Activated CD8-positive, alpha-beta memory T cell treated with anti-CD3 and anti-CD28 coated beads for 36 hours (primary cell): ENCODE measurements at regions not wholly inside any gene's neighbourhood (a gene's known extent, or its start where the extent isn't known, plus 50 kb on each side); places are given as distances from the start of the nearest gene placed in this dataset.
"Not testable (repeated sequence)": the region's sequence is repeated elsewhere in the genome, so short reads cannot be mapped to it uniquely, and the experiment has no call there.

ENCODE experiments used
- CTCF ChIA-PET: fragments of 350-600 bp; sonication (Branson Sonifier 250); formaldehyde crosslinking; loops from one replicate; lab custom pipeline; 2021; ENCODE audit warnings: antibody characterized with exemption; lab: Charles Lee
- POLR2A ChIA-PET: fragments of 350-600 bp; sonication (Branson Sonifier 250); formaldehyde crosslinking; loops from one replicate; lab custom pipeline; 2021; ENCODE audit warnings: antibody characterized with exemption; lab: Charles Lee

DNA sequence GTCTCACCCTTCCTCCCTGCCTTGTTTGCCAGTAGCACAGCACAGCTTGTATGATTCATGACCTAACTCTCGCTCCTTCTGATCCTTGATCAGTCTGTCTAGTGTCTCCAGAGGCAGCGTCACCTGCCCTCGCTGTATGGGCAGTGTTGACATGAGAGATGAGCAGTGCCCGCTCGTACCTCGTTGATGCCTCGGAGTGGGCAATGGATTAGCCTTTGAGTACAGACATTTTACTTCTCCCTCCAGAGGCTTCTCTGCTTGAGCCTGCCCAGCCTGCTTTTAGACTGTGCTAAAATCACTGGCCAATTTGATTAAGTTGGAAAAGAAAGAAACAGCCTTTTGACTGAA, 569.0 kb downstream of the NTRK3 start:
- ChIA-PET CTCF (no interaction called here), POLR2A (no interaction called here)

- CTCF ChIA-PET, result no interaction called here
These were observed 569.6 kb downstream of the NTRK3 start for GRCh38 chr15:87686841-87687522.

DNA sequence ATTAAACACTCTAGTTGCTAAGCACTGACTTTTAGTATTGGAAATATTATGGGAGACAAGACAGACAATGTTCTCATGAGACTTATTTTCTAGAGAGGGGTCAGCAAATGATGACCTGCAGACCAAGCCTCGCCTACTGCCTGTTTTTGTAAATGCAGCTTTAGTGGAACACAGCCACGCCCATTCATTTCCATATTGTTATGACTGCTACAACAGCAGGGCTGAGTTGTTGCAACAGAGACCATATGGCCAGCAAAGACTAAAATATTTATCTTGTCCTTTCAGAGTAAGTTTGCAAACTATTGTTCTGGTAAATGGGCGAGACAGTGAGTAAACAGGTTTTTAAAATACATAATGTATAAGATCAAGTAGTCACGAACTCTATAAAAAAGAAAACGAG, 570.2 kb downstream of the NTRK3 start:
- POLR2A ChIA-PET, result no interaction called here
- CTCF ChIA-PET, result no interaction called here

More at GRCh38 chr15:87686841-87687522, 569.6 kb downstream of the NTRK3 start:
- POLR2A ChIA-PET, result no interaction called here

DNA sequence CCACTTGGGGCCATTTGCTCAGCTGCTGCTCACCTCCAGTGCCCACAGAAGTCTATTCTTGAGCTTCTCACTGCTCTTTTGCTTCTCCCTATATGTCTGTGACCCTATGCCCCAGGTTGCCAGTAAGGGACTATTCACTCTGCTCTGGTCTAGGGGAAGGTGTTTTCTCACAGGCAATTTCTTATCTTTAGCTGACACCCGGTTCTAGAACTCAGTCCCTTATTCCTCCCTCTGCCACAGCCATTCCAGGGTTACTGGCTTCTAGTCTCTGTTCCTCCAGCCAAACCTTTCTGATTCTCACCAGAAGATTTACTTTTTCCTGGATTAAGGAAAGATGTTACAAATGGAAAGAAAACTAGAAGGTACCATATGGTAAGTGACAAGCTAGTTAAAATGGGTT, 574.0 kb downstream of the NTRK3 start:
- ChIA-PET CTCF (no interaction called here), POLR2A (no interaction called here)

GRCh38 chr15:87681104-87681503, 575.4 kb downstream of the NTRK3 start:
- ChIA-PET CTCF (no interaction called here), POLR2A (no interaction called here)

DNA sequence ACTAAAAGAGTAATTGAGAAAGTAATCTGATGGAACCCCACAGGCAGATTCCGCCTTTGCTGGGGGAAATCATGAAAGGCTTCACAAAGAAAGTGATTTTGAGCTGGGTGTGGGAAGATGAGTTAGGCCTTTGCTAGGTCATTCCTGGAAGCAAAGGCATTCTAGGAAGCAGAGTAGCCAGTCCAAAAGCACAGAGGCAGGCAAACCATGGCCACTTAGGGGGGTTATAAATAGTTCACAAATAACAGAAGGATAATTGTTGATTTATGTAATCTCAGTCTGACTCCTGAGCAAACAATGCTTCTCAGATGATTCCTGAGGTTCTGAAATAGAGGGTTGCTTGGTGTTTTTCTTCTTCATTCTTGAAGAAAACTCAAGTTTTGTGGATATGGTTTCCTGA, 576.3 kb downstream of the NTRK3 start:
- POLR2A ChIA-PET, result no interaction called here

GRCh38 chr15:87675271-87675670, 581.3 kb downstream of the NTRK3 start:
- ChIA-PET POLR2A (no interaction called here), CTCF (no interaction called here)

More for the DNA sequence above, 576.3 kb downstream of the NTRK3 start:
- CTCF ChIA-PET, result no interaction called here

GRCh38 chr15:87672309-87673288, 583.9 kb downstream of the NTRK3 start:
- ChIA-PET CTCF (no interaction called here), POLR2A (no interaction called here)

- ChIA-PET CTCF (no interaction called here), POLR2A (no interaction called here)
These were observed 585.2 kb downstream of the NTRK3 start for GRCh38 chr15:87671289-87671688.

- CTCF ChIA-PET, result no interaction called here
These were observed 586.7 kb downstream of the NTRK3 start for GRCh38 chr15:87669846-87670245.

GRCh38 chr15:87668768-87669564, 587.6 kb downstream of the NTRK3 start:
- POLR2A ChIA-PET, CTCF ChIA-PET: not testable (repeated sequence)

More at GRCh38 chr15:87669846-87670245, 586.7 kb downstream of the NTRK3 start:
- POLR2A ChIA-PET, result no interaction called here

DNA sequence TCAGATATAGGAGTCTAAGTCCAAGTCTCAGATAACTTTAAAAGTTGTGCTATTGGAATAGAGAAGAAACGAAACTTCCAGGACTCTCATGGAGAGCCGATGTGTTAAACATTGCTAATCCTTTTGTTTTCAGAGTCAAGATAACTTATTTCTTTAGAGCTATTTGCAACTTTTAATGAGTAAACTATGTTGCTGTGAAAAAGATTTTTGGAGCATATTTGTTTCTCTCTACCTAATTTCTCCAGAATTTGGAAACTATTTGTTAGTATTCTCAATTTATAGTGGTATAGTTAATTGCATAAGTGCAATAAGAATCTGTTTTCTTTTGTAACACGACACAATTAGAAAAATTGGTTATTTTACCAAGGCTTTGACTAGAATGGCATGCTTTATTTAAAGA, 588.9 kb downstream of the NTRK3 start:
- ChIA-PET CTCF (no interaction called here), POLR2A (no interaction called here)

DNA sequence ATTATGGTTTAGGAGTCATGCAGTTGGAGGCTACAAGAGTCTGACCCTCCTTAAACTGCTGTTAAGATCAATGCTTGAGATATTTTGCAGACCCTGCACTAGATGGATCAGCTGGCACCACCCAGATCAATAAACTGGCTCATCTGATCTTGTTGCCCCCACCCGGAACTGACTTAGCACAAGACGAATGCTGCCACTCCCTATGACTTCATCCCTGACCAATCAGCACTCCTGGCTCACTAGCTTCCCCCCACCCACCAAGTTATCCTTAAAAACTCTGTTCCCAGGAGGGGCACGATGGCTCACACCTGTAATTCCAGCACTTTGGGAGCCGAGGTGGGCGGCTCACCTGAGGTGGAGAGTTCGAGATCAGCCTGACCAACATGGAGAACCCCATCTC, 594.0 kb downstream of the NTRK3 start:
- CTCF ChIA-PET, result no interaction called here
- POLR2A ChIA-PET, result no interaction called here

DNA sequence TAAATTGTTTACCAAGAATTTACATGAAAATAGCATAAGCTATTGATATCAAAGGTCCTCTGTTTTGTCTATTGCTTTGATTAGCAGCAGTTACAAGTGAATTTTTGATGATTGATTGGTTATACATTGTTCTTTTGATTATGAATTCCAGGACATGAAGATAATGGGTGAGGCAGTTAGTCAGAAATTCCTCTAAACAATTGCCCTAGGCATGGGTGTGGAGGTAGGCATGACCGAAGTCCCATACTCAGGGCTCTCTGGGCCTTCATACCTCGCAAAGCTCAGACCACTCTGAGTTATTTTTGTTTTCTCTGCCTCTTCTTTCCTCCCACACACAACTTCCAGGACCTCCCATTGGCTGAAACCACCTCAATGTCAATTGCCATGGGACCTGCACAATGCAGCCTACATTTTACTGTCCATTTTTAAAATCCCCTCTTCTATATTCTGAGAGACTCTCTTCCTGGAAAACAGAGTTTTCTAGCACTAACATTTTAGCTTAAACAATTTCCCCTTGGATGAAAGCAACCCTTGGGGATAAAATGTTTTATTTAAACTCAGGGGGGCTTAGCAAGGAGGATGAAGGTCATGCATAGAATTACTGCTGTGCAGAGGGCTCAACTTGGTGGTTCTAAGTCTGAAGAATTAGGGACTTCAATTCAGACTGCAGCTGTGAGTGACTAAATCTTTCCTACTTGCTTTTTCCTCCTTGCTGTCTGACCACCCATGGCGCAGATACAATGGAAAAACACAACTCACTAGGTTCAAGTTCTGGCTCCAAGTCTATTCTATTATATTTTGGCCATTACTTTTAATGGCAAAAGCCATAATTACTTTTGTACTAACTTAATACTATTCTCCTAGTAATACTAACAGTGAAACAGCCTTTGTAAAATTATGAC, 594.8 kb downstream of the NTRK3 start:
- ChIA-PET POLR2A (no interaction called here), CTCF (no interaction called here)

- POLR2A ChIA-PET, result no interaction called here
- CTCF ChIA-PET, result no interaction called here
These were observed 596.0 kb downstream of the NTRK3 start for GRCh38 chr15:87660251-87661129.

DNA sequence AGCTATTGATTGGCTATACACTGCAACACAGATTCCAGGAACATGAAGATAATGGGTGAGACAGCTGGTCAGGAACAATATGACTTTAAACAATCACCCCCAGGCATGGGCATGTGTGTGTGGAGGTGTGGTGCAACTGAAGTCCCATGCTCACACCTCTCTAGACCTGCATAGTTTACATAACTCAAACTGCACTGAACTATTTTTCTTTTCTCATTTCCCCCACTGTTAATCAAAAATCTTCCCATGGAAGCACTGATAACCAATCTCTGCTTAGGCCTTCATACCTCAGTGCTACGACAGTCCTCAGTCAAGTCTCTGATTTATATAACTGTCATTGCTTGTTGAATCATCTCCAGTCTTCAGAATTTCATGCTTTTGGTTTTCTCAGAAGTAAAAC, 600.2 kb downstream of the NTRK3 start:
- ChIA-PET CTCF (no interaction called here), POLR2A (no interaction called here)

DNA sequence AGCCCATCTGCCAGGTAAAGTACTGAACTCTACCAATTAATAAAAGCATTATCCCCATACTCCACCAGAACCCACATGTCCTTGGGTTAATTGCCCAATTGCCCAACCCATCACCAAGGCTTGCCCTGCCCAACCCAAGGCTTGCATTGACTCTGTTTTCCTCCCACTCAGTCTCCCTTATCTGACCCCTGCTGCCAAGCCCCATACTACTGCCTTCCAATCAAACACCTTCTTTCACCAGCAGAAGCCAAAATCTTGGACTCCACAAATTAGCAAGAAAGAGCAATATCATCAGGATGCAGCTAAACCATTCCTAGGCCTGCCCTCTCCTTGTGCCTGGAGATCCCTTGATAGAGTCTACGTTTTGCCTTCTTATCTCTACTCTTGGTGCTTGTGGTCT, 602.9 kb downstream of the NTRK3 start:
- POLR2A ChIA-PET, result no interaction called here

DNA sequence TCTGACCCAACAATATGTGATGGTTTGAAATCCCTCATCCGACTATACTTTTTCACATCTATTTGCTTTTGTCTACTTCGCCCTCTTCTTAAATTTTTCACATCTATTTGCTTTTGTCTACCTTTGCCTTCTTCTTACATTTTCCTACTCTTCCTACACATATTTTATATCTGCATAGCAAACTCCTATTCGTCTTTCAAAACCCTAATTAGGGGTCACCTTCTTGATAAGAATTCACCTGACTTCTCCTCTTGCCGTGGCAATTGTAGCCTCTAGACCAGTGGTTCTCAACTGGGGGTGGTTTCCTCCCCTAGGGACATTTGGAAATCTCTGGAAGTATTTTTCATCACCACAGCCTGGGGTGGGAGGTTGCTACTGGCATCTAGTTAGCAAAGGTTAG, 607.4 kb downstream of the NTRK3 start:
- CTCF ChIA-PET, result no interaction called here

More for the DNA sequence above, 602.9 kb downstream of the NTRK3 start:
- CTCF ChIA-PET, result no interaction called here

More for the DNA sequence above, 607.4 kb downstream of the NTRK3 start:
- POLR2A ChIA-PET, result no interaction called here
